HepG2 (cell line): ENCODE measurements at regions not wholly inside any gene's neighbourhood (a gene's known extent, or its start where the extent isn't known, plus 50 kb on each side); places are given as distances from the start of the nearest gene placed in this dataset.

Experiments
- ATAC-seq: fragments of 200-7000 bp; cut with Tn5 transposase; 3 replicates; pipeline ENCODE4 v1.9.1; 2020; ENCODE audit warnings: mild to moderate bottlenecking, moderate library complexity
- BruUV-seq: library from RNA; stranded (reverse); fragments of 400-500 nt; replicated peaks from 2 replicates; lab custom pipeline; 2021; lab: Mats Ljungman, UMichigan
- CTCF ChIA-PET: fragments of 300-600 bp; formaldehyde crosslinking; extraction: SDS; loops from one replicate; lab custom pipeline; 2021; ENCODE audit warnings: low total read pairs, inconsistent platforms, low intra/inter-chr PET ratio; lab: Yijun Ruan, JAX
- POLR2A ChIA-PET: fragments of 350-600 bp; sonication (Branson Sonifier 250); formaldehyde crosslinking; loops from one replicate; lab custom pipeline; 2020; ENCODE audit warnings: antibody characterized with exemption, inconsistent platforms; lab: Yijun Ruan, JAX
- DNase-seq: peaks from one replicate; pipeline ENCODE4 v3.0.0-alpha.2; 2015; ENCODE audit warnings: low spot score
- FAIRE-seq: peaks from 3 replicates; lab custom pipeline; 2011; peaks lifted over from hg19 to GRCh38; lab: Jason Lieb, UNC
- H2AFZ ChIP-seq: one replicate; pipeline ENCODE4 v1.6.1; 2011; ENCODE audit warnings: low read length, inconsistent platforms
- H3K27ac ChIP-seq: fragments of 300-600 bp; 3 replicates; pipeline ENCODE4 v1.8.0; 2011; ENCODE audit warnings: mixed run types, mild to moderate bottlenecking, mixed read lengths, low read length, inconsistent platforms; ENCODE audit not compliant: insufficient read depth; ENCODE audit errors: extremely low read length
- H3K27me3 ChIP-seq, 2 experiments: fragments of 200-600 bp in 1 of 2; 2 replicates in 1 of 2; 3 replicates in 1 of 2; pipeline versions ENCODE4 v1.6.0 to v1.8.0; 2011; ENCODE audit warnings: low read length in 2 of 2, mild to moderate bottlenecking in 2 of 2, moderate library complexity in 2 of 2, inconsistent platforms in 1 of 2; ENCODE audit not compliant: insufficient read depth in 2 of 2, control insufficient read depth in 1 of 2
- H3K36me3 ChIP-seq, 2 experiments: fragments of 200-600 bp in 1 of 2; replicated peaks in 1 of 2; 2 replicates in 1 of 2; 3 replicates in 1 of 2; pipeline versions ENCODE4 v1.5.1 to v1.8.0; 2011; ENCODE audit warnings: low read length in 2 of 2, inconsistent platforms in 1 of 2; ENCODE audit not compliant: insufficient read depth in 2 of 2, control insufficient read depth in 1 of 2
- H3K4me1 ChIP-seq: 2 replicates; pipeline ENCODE4 v1.5.1; 2012; ENCODE audit warnings: low read length, inconsistent platforms; ENCODE audit not compliant: insufficient read depth
- H3K4me2 ChIP-seq: 2 replicates; pipeline ENCODE4 v1.6.0; 2011; ENCODE audit warnings: low read depth, low read length, inconsistent platforms
- H3K4me3 ChIP-seq, 3 experiments: fragments of 200-600 bp in 1 of 3; sonication (generic), shearing (Covaris generic) in 1 of 3; replicated peaks in 1 of 3; 2 replicates each; pipeline ENCODE4 v1.5.1; 2011 to 2016; ENCODE audit warnings: low read length in 3 of 3, inconsistent platforms in 2 of 3, low read depth in 2 of 3, mild to moderate bottlenecking in 2 of 3, control low read depth in 1 of 3, mixed read lengths in 1 of 3; ENCODE audit not compliant: insufficient read depth in 1 of 3
- H3K79me2 ChIP-seq: one replicate; pipeline ENCODE4 v1.6.1; 2011; ENCODE audit warnings: low read length, inconsistent platforms; ENCODE audit not compliant: insufficient read depth
- H3K9ac ChIP-seq: 2 replicates; pipeline ENCODE4 v1.6.0; 2011; ENCODE audit warnings: mild to moderate bottlenecking, low read depth, low read length, inconsistent platforms; ENCODE audit not compliant: insufficient read depth
- H3K9me3 ChIP-seq: 2 replicates; pipeline ENCODE4 v1.5.1; 2012; ENCODE audit warnings: mild to moderate bottlenecking, low read length
- H4K20me1 ChIP-seq: 2 replicates; pipeline ENCODE4 v1.6.0; 2011; ENCODE audit warnings: inconsistent platforms, mild to moderate bottlenecking, low read length, moderate library complexity; ENCODE audit not compliant: insufficient read depth
- DNMT1 ChIP-seq: sonication (generic); formaldehyde crosslinking; IDR thresholded peaks from 2 replicates; pipeline ENCODE4 v1.5.1; 2020; ENCODE audit warnings: mild to moderate bottlenecking, missing genetic modification reagents
- MLXIP ChIP-seq: sonication (generic); formaldehyde crosslinking; IDR thresholded peaks from 2 replicates; pipeline ENCODE4 v1.9.0; 2021; ENCODE audit warnings: missing genetic modification reagents, borderline replicate concordance
- XBP1 ChIP-seq: sonication (generic); formaldehyde crosslinking; IDR thresholded peaks from 2 replicates; pipeline ENCODE4 v1.5.0; 2020; ENCODE audit warnings: missing genetic modification reagents
- ZBTB25 ChIP-seq: IDR thresholded peaks from 2 replicates; pipeline ENCODE4 v1.6.1; 2018; ENCODE audit warnings: missing genetic modification reagents
- ZBTB37 ChIP-seq: sonication (generic); formaldehyde crosslinking; IDR thresholded peaks from 2 replicates; pipeline ENCODE4 v1.4.0; 2020; ENCODE audit warnings: mild to moderate bottlenecking, missing genetic modification reagents
- ZFP37 ChIP-seq: sonication (generic); formaldehyde crosslinking; IDR thresholded peaks from 2 replicates; pipeline ENCODE4 v1.4.0; 2020; ENCODE audit warnings: missing genetic modification reagents, borderline replicate concordance
- ZHX1 ChIP-seq: sonication (generic); formaldehyde crosslinking; IDR thresholded peaks from 2 replicates; pipeline ENCODE4 v1.8.1; 2022; ENCODE audit warnings: low read depth, mild to moderate bottlenecking, missing genetic modification reagents
- ZNF713 ChIP-seq: sonication (generic); formaldehyde crosslinking; IDR thresholded peaks from 2 replicates; pipeline ENCODE4 v1.4.0; 2020; ENCODE audit warnings: mild to moderate bottlenecking, missing genetic modification reagents
- WGBS: methylation state at CpG from one replicate; pipeline ENCODE4 v1.1.6; 2017; ENCODE audit warnings: low lambda C conversion rate; 5-methylcytosine and 5-hydroxymethylcytosine counted together
- in situ Hi-C: cut with HindIII; loops from 2 replicates; pipeline ENCODE4 v1.10.0; 2017; ENCODE audit warnings: low pct_unique_long_range_greater_than_20kb; ENCODE audit not compliant: extremely low pct_ligation_motif_present
- intact Hi-C: fragments of 100-400 bp; cut with micrococcal nuclease; formaldehyde crosslinking; loops from one replicate; pipeline ENCODE4 v1.10.0; 2022; ENCODE audit not compliant: unreplicated experiment
- TF ChIP-seq, protein P1 (sequence below): sonication (generic); formaldehyde crosslinking; IDR thresholded peaks from 2 replicates; pipeline ENCODE4 v1.5.0; 2020; ENCODE audit warnings: missing genetic modification reagents, mild to moderate bottlenecking, borderline replicate concordance

GRCh38 chr14:49420201-49420600, 166.0 kb downstream of the RPS29 start:
- Histone ChIP-seq H3K4me2 (no peak overlapping the region), H3K79me2 (no peaks in the 10 kb centered on the region), H3K4me3 (no peak overlapping the region), H3K27ac (no peak overlapping the region), H4K20me1 (no peaks in the 10 kb centered on the region), H2AFZ (no peak overlapping the region), H3K4me1 (no peaks in the 10 kb centered on the region), H3K27me3 (no peaks in the 10 kb centered on the region), H3K9ac (no peak overlapping the region), H3K9me3 (no peaks in the 10 kb centered on the region), H3K36me3 (no peaks in the 10 kb centered on the region)
- POLR2A ChIA-PET: no interaction called here
- DNase-seq (no peak), ATAC-seq (no peak), FAIRE-seq (no peak)
- TF ChIP-seq ZFP37 (no peak), MLXIP (no peak), DNMT1 (CRISPR knock-in tag) (no peak), ZNF713 (CRISPR knock-in tag) (no peak), ZHX1 (no peak), ZBTB37 (no peak), ZBTB25 (CRISPR knock-in tag) (no peak), XBP1 (no peak)
- TF ChIP-seq, protein P1, sequence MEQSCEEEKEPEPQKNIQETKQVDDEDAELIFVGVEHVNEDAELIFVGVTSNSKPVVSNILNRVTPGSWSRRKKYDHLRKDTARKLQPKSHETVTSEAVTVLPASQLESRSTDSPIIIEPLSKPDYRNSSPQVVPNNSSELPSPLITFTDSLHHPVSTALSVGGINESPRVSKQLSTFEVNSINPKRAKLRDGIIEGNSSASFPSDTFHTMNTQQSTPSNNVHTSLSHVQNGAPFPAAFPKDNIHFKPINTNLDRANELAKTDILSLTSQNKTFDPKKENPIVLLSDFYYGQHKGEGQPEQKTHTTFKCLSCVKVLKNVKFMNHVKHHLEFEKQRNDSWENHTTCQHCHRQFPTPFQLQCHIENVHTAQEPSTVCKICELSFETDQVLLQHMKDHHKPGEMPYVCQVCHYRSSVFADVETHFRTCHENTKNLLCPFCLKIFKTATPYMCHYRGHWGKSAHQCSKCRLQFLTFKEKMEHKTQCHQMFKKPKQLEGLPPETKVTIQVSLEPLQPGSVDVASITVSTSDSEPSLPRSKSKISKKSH (CRISPR knock-in tag): no peak
- in situ Hi-C loops (no loop called here), intact Hi-C loops (no loop called here)
- no TSS peak for BruUV-seq
- WGBS: 32% methylated on average over 3 of the region's 3 CpGs
- CTCF ChIA-PET: no interaction called here
